Suprapubic skin (tissue), 3 donors: ENCODE measurements at regions not wholly inside any gene's neighbourhood (a gene's known extent, or its start where the extent isn't known, plus 50 kb on each side); places are given as distances from the start of the nearest gene placed in this dataset.

Source experiments
- POLR2A ChIP-seq, 2 donors: fragments of 450-650 bp; IDR thresholded peaks; one replicate each; pipeline ENCODE4 v1.6.1; 2017; ENCODE audit warnings: antibody characterized with exemption in 2 of 2, mild to moderate bottlenecking in 2 of 2, moderate library complexity in 2 of 2
- TF ChIP-seq, protein P1 (sequence below), 2 donors: fragments of 200-600 bp in 1 of 2; fragments of 450-650 bp in 1 of 2; sonication (generic) in 1 of 2; IDR thresholded peaks; one replicate each; pipeline ENCODE4 v1.5.1; 2016 to 2019; ENCODE audit warnings: antibody characterized with exemption in 2 of 2, mild to moderate bottlenecking in 1 of 2, moderate library complexity in 1 of 2

DNA sequence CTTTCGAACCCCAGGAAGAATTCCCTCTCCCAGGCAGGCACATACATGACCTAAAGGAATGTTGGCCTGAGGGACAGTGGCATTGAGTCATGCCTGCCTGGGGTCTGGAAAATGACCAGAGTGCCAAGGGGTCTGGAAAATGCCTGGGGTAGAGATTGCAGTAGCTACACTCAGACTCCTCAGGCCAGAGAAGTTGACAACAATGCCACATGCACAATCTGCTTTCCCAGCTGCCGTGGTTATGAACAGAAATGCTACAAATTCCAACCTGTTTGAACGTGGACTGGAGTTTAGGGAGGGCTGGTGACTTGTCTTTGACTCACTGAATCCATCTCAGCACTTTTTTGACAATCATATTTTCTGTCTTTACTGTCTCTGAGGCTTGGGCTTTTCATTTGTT is 250.0 kb downstream of the ABCC12 start:
- no peak for TF ChIP-seq POLR2A (IDR thresholded peaks at IDR 0.05)
- TF ChIP-seq, protein P1, sequence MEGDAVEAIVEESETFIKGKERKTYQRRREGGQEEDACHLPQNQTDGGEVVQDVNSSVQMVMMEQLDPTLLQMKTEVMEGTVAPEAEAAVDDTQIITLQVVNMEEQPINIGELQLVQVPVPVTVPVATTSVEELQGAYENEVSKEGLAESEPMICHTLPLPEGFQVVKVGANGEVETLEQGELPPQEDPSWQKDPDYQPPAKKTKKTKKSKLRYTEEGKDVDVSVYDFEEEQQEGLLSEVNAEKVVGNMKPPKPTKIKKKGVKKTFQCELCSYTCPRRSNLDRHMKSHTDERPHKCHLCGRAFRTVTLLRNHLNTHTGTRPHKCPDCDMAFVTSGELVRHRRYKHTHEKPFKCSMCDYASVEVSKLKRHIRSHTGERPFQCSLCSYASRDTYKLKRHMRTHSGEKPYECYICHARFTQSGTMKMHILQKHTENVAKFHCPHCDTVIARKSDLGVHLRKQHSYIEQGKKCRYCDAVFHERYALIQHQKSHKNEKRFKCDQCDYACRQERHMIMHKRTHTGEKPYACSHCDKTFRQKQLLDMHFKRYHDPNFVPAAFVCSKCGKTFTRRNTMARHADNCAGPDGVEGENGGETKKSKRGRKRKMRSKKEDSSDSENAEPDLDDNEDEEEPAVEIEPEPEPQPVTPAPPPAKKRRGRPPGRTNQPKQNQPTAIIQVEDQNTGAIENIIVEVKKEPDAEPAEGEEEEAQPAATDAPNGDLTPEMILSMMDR (IDR thresholded peaks at IDR 0.05) = no peak
